Mesendoderm (in vitro differentiated cells): ENCODE measurements at regions not wholly inside any gene's neighbourhood (a gene's known extent, or its start where the extent isn't known, plus 50 kb on each side); places are given as distances from the start of the nearest gene placed in this dataset.

Experiments used
- DNase-seq: peaks from one replicate; pipeline ENCODE4 v3.0.0; 2013
- H2AK5ac ChIP-seq: 2 replicates; pipeline ENCODE4 v1.6.1; 2013; ENCODE audit warnings: low read length, inconsistent platforms
- H2BK120ac ChIP-seq: 2 replicates; pipeline ENCODE4 v1.6.1; 2013; ENCODE audit warnings: low read depth, mild to moderate bottlenecking, low read length, moderate library complexity, mixed read lengths
- H2BK15ac ChIP-seq: replicated peaks from 2 replicates; pipeline ENCODE4 v1.6.1; 2013; ENCODE audit warnings: low read depth, mild to moderate bottlenecking, moderate library complexity
- H2BK5ac ChIP-seq: 2 replicates; pipeline ENCODE4 v1.6.1; 2013; ENCODE audit warnings: low read length, inconsistent platforms
- H3K18ac ChIP-seq: 2 replicates; pipeline ENCODE4 v1.6.1; 2013; ENCODE audit warnings: mild to moderate bottlenecking, low read length, mixed read lengths
- H3K23ac ChIP-seq: one replicate; pipeline ENCODE4 v1.6.1; 2013; ENCODE audit warnings: low read length
- H3K27ac ChIP-seq: 2 replicates; pipeline ENCODE4 v1.5.1; 2013; ENCODE audit warnings: low read depth, mild to moderate bottlenecking, inconsistent platforms, low read length, moderate library complexity
- H3K27me3 ChIP-seq: 2 replicates; pipeline ENCODE4 v1.6.1; 2013; ENCODE audit warnings: low read length, control low read depth, mild to moderate bottlenecking, inconsistent platforms; ENCODE audit not compliant: insufficient read depth, poor library complexity
- H3K36me3 ChIP-seq: 2 replicates; pipeline ENCODE4 v1.6.1; 2013; ENCODE audit warnings: low read length, inconsistent platforms; ENCODE audit not compliant: control insufficient read depth, insufficient read depth
- H3K4ac ChIP-seq: one replicate; pipeline ENCODE4 v1.6.1; 2013; ENCODE audit warnings: low read depth, mild to moderate bottlenecking, low read length, moderate library complexity
- H3K4me1 ChIP-seq: 2 replicates; pipeline ENCODE4 v1.6.1; 2013; ENCODE audit warnings: low read depth, low read length, inconsistent platforms; ENCODE audit not compliant: control insufficient read depth
- H3K4me2 ChIP-seq: 2 replicates; pipeline ENCODE4 v1.6.1; 2013; ENCODE audit warnings: low read length
- H3K4me3 ChIP-seq: 2 replicates; pipeline ENCODE4 v1.5.1; 2013; ENCODE audit warnings: mild to moderate bottlenecking, low read length
- H3K56ac ChIP-seq: one replicate; pipeline ENCODE4 v1.6.1; 2013; ENCODE audit warnings: low read length
- H3K79me1 ChIP-seq: 2 replicates; pipeline ENCODE4 v1.6.1; 2013; ENCODE audit warnings: low read length, inconsistent platforms
- H3K79me2 ChIP-seq: 2 replicates; pipeline ENCODE4 v1.6.1; 2013; ENCODE audit warnings: mild to moderate bottlenecking, low read length; ENCODE audit not compliant: control insufficient read depth, insufficient read depth
- H3K9ac ChIP-seq: 2 replicates; pipeline ENCODE4 v1.6.1; 2013; ENCODE audit warnings: low read length, inconsistent platforms
- H4K5ac ChIP-seq: one replicate; pipeline ENCODE4 v1.6.1; 2013; ENCODE audit warnings: low read length
- H4K8ac ChIP-seq: one replicate; pipeline ENCODE4 v1.6.1; 2013; ENCODE audit warnings: low read depth, mild to moderate bottlenecking, control low read depth, low read length, moderate library complexity
- WGBS: extraction: QIAGEN DNeasy Blood & Tissue Kit; methylation state at CpG from one replicate; pipeline ENCODE4 v1.1.7; 2013; ENCODE audit warnings: low lambda C conversion rate, missing lambda C conversion rate; ENCODE audit not compliant: insufficient coverage; ENCODE audit errors: extremely low coverage; 5-methylcytosine and 5-hydroxymethylcytosine counted together

- Histone ChIP-seq H3K79me2 (no peaks in the 10 kb centered on the region), H3K18ac (no peak overlapping the region), H3K23ac (no peak overlapping the region), H2BK5ac (no peak overlapping the region), H3K56ac (no peak overlapping the region), H3K36me3 (no peaks in the 10 kb centered on the region), H3K4ac (no peak overlapping the region), H3K27ac (no peak overlapping the region), H2BK120ac (no peak overlapping the region), H3K79me1 (no peaks in the 10 kb centered on the region), H3K27me3 (no peaks in the 10 kb centered on the region), H3K4me3 (no peak overlapping the region), H2BK15ac (no peak overlapping the region), H4K8ac (no peak overlapping the region), H4K5ac (no peak overlapping the region), H2AK5ac (no peak overlapping the region), H3K4me2 (no peak overlapping the region), H3K4me1 (no peaks in the 10 kb centered on the region), H3K9ac (no peak overlapping the region)
- no peak for DNase-seq
These were observed 107.0 kb downstream of the DDIT4L start for GRCh38 chr4:100083289-100083688.

- Histone ChIP-seq H3K23ac (no peak overlapping the region), H3K36me3 (no peaks in the 10 kb centered on the region), H3K4me2 (no peak overlapping the region), H3K27me3 (no peaks in the 10 kb centered on the region), H3K27ac (no peak overlapping the region), H4K8ac (no peak overlapping the region), H3K56ac (no peak overlapping the region), H3K9ac (no peak overlapping the region), H4K5ac (no peak overlapping the region), H3K79me2 (no peaks in the 10 kb centered on the region), H2AK5ac (no peak overlapping the region), H2BK120ac (no peak overlapping the region), H2BK5ac (no peak overlapping the region), H3K4ac (no peak overlapping the region), H3K18ac (no peak overlapping the region), H3K4me1 (no peaks in the 10 kb centered on the region), H2BK15ac (no peak overlapping the region), H3K79me1 (no peaks in the 10 kb centered on the region), H3K4me3 (no peak overlapping the region)
- no CpG with 5 or more reads among the region's 1 CpG for WGBS
- DNase-seq, result no peak
These were observed 107.4 kb downstream of the DDIT4L start for GRCh38 chr4:100082852-100083251.

GRCh38 chr4:100081491-100081890, 108.8 kb downstream of the DDIT4L start:
- DNase-seq, result no peak

GRCh38 chr4:100079264-100079663, 111.0 kb downstream of the DDIT4L start:
- Histone ChIP-seq H3K36me3 (no peaks in the 10 kb centered on the region), H3K4me1 (no peaks in the 10 kb centered on the region), H3K56ac (no peak overlapping the region), H2AK5ac (no peak overlapping the region), H2BK15ac (no peak overlapping the region), H3K9ac (no peak overlapping the region), H3K27me3 (no peaks in the 10 kb centered on the region), H3K79me1 (no peaks in the 10 kb centered on the region), H4K8ac (no peak overlapping the region), H4K5ac (no peak overlapping the region), H2BK120ac (no peak overlapping the region), H3K4me2 (no peak overlapping the region), H3K27ac (no peak overlapping the region), H3K23ac (no peak overlapping the region), H3K18ac (no peak overlapping the region), H2BK5ac (no peak overlapping the region), H3K79me2 (no peaks in the 10 kb centered on the region), H3K4me3 (no peak overlapping the region), H3K4ac (no peak overlapping the region)
- no peak for DNase-seq
- no CpG with 5 or more reads among the region's 3 CpGs for WGBS

More at GRCh38 chr4:100081491-100081890, 108.8 kb downstream of the DDIT4L start:
- Histone ChIP-seq H3K4me3 (no peak overlapping the region), H3K9ac (no peak overlapping the region), H3K36me3 (no peaks in the 10 kb centered on the region), H3K23ac (no peak overlapping the region), H4K5ac (no peak overlapping the region), H4K8ac (no peak overlapping the region), H2BK15ac (no peak overlapping the region), H3K4me1 (no peaks in the 10 kb centered on the region), H3K79me2 (no peaks in the 10 kb centered on the region), H3K27me3 (no peaks in the 10 kb centered on the region), H2BK120ac (no peak overlapping the region), H3K79me1 (no peaks in the 10 kb centered on the region), H3K4ac (no peak overlapping the region), H2AK5ac (no peak overlapping the region), H2BK5ac (no peak overlapping the region), H3K27ac (no peak overlapping the region), H3K18ac (no peak overlapping the region), H3K56ac (no peak overlapping the region), H3K4me2 (no peak overlapping the region)
- no CpG with 5 or more reads among the region's 1 CpG for WGBS

DNA sequence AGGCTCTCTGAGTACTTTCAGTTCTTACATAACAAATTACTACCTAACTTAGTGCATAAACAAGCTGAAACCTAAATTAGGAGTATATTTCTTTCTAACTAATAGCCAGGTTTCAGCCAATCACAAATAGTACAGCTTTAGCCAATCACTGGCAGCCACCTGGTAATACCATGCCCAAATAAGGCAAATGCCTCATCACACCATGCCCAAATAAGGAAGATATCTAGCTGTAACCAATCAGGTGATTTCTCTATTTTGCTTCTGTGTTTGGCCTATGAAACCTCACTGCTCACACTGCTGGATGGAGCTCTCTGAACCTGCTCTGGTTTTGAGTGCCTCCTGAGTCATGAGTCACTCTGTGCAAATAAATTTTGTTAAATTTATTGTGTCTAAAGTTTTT, 113.5 kb downstream of the DDIT4L start:
- Histone ChIP-seq H2AK5ac (no peak overlapping the region), H3K79me1 (no peaks in the 10 kb centered on the region), H4K5ac (no peak overlapping the region), H3K36me3 (no peaks in the 10 kb centered on the region), H3K9ac (no peak overlapping the region), H3K56ac (no peak overlapping the region), H2BK15ac (no peak overlapping the region), H3K23ac (no peak overlapping the region), H3K4me1 (no peaks in the 10 kb centered on the region), H2BK120ac (no peak overlapping the region), H3K27ac (no peak overlapping the region), H3K79me2 (no peaks in the 10 kb centered on the region), H3K18ac (no peak overlapping the region), H3K4me2 (no peak overlapping the region), H3K4me3 (no peak overlapping the region), H2BK5ac (no peak overlapping the region), H3K4ac (no peak overlapping the region), H4K8ac (no peak overlapping the region), H3K27me3 (no peaks in the 10 kb centered on the region)
- peak; percentile 28 for DNase-seq

DNA sequence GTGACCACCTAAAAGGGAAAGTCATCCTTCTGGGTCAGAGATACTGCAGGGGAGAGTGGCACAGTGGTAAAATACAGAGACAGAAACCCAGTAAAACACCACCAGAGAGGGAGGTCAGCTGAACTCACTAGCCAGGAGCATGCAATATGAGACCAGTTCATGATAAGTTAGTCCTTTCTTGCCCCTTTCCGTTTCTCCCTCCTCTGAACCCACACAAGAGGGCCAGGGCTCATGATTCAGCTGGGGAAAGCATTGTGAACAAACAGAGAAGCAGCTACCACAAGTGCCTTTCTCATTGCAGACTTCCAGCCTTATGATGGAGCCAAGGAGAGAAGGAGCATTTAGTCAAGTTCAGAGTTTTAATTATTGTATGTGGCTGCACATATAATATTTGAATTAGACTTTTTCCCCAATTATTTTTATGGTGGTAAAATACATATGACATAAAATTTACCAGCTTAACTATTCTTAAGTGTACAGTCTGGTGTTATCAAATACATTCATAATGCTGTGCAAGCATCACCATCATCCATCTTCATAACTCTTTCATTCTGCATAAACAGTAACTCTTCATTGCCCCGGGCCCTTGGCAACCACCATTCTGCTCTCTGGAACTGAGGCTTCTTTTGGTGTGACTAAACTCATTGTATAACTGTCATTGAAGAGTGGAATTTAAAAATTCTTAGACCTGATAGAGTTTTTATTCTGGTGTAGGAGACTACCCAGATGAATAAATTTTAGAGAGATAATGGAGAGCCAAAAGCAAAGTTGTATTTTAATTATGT, 114.6 kb downstream of the DDIT4L start:
- Histone ChIP-seq H3K18ac (no peak overlapping the region), H2AK5ac (no peak overlapping the region)
- WGBS, result no CpG with 5 or more reads among the region's 2 CpGs

More for the DNA sequence above, 114.6 kb downstream of the DDIT4L start:
- no peak for DNase-seq
- H2BK5ac ChIP-seq, result no peak overlapping the region
- H3K79me2 ChIP-seq, result no peaks in the 10 kb centered on the region
- no peak overlapping the region for H3K4me2 ChIP-seq
- H3K4me1 ChIP-seq, result no peaks in the 10 kb centered on the region
- H3K9ac ChIP-seq, result no peak overlapping the region
- H2BK120ac ChIP-seq, result no peak overlapping the region
- no peak overlapping the region for H3K23ac ChIP-seq
- no peak overlapping the region for H3K4ac ChIP-seq
- no peak overlapping the region for H2BK15ac ChIP-seq
- H3K79me1 ChIP-seq, result no peaks in the 10 kb centered on the region
- H4K8ac ChIP-seq, result no peak overlapping the region
- no peaks in the 10 kb centered on the region for H3K27me3 ChIP-seq
- H3K56ac ChIP-seq, result no peak overlapping the region
- H3K36me3 ChIP-seq, result no peaks in the 10 kb centered on the region
- no peak overlapping the region for H3K27ac ChIP-seq
- no peak overlapping the region for H4K5ac ChIP-seq
- no peak overlapping the region for H3K4me3 ChIP-seq
